Prostate gland (tissue), 2 donors: ENCODE measurements at regions not wholly inside any gene's neighbourhood (a gene's known extent, or its start where the extent isn't known, plus 50 kb on each side); places are given as distances from the start of the nearest gene placed in this dataset.

Experiments
- POLR2A ChIP-seq: fragments of 450-650 bp; IDR thresholded peaks from one replicate; pipeline ENCODE4 v1.6.1; 2016; ENCODE audit warnings: antibody characterized with exemption, mild to moderate bottlenecking
- POLR2AphosphoS5 ChIP-seq: sonication (generic); formaldehyde crosslinking; IDR thresholded peaks from one replicate; pipeline ENCODE4 v1.6.1; 2017; ENCODE audit warnings: antibody characterized with exemption
- TF ChIP-seq, protein P1 (sequence below), 4 experiments: fragments of 200-600 bp in 2 of 4; fragments of 450-650 bp in 2 of 4; sonication (generic) in 2 of 4; IDR thresholded peaks; 1 replicate in 3 of 4; 2 replicates in 1 of 4; pipeline ENCODE4 v1.5.1; 2016 to 2019; ENCODE audit warnings: antibody characterized with exemption in 4 of 4, mild to moderate bottlenecking in 2 of 4, moderate library complexity in 2 of 4

DNA sequence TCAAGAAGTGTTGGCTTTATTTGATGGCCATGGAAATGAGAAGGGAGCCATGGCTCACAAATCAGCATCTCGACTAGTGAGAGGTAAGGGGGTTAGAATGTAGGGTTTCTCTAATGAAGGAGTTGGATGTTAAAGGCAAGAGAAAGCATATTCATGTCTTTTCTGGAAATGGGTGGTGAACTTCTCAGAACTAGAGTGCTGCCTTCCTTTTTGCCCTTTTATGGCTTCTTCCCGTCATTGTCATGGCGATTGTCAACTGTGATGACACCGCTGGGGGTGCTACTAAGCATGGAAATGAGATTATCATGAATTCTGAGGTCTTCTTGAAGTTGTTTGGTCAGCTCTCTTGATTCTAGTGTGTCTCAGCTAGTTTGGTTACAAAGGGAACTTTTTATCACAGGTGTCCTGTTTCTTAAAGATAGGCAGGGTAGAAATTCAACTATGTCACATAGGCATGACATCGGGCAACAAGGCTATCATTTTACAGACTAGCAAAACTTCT, 180.4 kb downstream of the LIG4 start:
- TF ChIP-seq, protein P1, sequence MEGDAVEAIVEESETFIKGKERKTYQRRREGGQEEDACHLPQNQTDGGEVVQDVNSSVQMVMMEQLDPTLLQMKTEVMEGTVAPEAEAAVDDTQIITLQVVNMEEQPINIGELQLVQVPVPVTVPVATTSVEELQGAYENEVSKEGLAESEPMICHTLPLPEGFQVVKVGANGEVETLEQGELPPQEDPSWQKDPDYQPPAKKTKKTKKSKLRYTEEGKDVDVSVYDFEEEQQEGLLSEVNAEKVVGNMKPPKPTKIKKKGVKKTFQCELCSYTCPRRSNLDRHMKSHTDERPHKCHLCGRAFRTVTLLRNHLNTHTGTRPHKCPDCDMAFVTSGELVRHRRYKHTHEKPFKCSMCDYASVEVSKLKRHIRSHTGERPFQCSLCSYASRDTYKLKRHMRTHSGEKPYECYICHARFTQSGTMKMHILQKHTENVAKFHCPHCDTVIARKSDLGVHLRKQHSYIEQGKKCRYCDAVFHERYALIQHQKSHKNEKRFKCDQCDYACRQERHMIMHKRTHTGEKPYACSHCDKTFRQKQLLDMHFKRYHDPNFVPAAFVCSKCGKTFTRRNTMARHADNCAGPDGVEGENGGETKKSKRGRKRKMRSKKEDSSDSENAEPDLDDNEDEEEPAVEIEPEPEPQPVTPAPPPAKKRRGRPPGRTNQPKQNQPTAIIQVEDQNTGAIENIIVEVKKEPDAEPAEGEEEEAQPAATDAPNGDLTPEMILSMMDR (IDR thresholded peaks at IDR 0.05): no peak
- TF ChIP-seq POLR2A: no peak
- TF ChIP-seq POLR2AphosphoS5: no peak
